ENCODE measurements at regions not wholly inside any gene's neighbourhood (a gene's known extent, or its start where the extent isn't known, plus 50 kb on each side); places are given as distances from the start of the nearest gene placed in this dataset.

DNA sequence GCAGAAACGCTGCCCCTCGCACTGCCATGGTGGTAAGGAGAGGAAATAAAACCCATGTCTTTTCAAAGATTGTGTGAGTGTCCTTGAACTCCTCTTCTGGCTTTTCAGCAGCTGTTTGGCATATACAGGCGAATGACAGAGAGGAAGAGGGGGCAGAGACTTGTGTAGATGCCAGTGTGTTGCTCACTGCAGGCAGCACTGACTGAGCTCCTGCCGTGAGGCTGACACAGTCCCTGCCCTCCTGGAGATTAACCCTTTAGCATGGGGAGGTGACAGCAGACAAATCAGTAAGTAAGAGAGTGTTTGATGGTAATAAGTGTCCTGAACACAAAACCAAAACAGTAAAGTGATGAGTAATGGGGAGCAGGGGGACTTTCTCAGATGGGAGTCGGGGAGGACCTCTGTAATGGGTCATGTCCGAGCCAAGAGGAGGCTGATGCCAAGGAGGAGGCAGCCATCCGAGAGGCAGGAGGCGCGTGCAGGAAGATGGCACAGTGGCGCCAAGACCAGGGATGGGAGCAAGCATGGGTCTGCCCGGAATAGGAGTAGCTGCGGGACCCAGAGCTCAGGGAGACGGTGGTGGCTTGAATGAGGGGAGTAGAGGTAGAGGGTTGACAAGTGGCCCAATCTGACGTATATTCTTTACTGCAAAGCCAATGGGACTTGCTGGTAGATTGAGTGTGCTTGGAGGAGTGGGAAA lies 182.2 kb downstream of the FOXO1 start:
- DNase-seq (no peak), ATAC-seq (no peak)
- H3K9me3 ChIP-seq (ENCODE audit: control insufficient read depth, low read length, poor library complexity, severe bottlenecking): no peaks in the 10 kb centered on the region
- Mint-ChIP-seq H3K36me3 (ENCODE audit: low read depth) (no peaks in the 10 kb centered on the region), H3K4me3 (peak overlapping the region; percentile 61), H3K27me3 (no peaks in the 10 kb centered on the region), H3K4me1 (peaks cover 45% of the 10 kb centered on the region), H3K27ac (peak overlapping the region; percentile 83)

DNA sequence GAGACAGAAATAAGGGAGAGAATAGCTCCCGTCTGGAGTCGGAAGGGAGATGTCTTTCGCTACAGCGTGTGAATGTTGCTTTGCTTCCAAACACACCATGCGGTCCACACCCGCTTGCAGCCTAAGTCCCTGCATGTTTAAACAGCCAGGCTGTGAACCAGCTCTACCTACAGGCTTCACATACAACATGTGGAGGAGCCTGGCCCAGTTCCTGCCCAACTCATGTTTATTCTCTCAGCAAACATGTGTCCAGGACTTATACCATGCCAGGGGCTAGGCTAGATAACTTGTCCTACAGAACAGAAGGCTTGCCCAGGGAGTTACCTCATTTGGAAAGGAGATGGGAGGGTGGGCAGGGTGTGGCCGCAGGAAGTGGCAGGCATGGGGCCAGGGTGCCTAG lies 181.5 kb downstream of the FOXO1 start:
- peak overlapping the region; percentile 83 for H3K27ac Mint-ChIP-seq
- no peaks in the 10 kb centered on the region for H3K36me3 Mint-ChIP-seq (ENCODE audit: low read depth)
- H3K27me3 Mint-ChIP-seq: no peaks in the 10 kb centered on the region
- H3K9me3 ChIP-seq (ENCODE audit: control insufficient read depth, low read length, poor library complexity, severe bottlenecking): no peaks in the 10 kb centered on the region
- DNase-seq (no peak), ATAC-seq (no peak)
- H3K4me3 Mint-ChIP-seq: peak overlapping the region; percentile 61
- peaks cover 53% of the 10 kb centered on the region for H3K4me1 Mint-ChIP-seq

DNA sequence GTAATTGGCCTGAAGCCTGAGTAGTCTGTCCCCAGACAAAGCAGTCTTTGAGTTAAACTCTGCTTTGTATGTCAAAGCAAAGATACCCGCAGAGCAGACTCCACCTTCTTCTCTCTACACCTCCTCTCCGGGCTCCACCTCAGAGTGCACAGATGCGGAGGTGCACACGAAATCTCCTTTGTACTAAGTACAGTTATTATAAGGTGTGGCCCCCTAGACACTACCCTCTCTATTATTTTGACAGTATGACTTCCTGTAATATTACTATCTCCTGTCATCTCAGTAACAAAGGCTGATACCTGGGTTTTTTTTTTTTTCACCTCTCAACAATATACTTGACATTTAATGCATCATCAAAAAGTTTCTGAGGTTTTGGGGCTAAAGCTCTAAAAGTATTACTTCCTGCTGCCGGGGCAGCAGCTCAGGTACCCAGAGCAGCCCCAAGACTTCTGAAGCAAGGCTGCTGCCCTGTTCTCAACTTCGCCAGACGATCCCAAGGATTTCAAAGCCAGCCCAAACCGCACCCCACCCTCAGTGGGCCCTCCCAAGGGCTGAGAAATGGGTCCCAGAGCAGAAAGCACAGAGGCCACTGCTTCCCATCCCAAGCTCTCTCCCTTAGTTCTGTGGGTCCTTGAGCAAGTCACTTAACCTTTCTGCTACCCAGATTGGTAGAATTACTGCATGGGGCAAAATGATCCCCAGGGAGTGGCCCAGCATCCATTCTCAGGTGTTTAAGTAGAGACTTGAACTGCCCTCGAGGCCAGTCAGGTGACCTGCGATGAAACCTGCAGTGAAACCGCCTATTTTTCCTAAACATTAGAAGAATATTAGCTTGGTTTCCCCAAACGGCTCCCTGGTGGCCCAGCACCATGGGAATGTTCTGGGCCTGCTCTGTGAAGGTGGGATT lies 180.6 kb downstream of the FOXO1 start:
- peak overlapping the region; percentile 78 for H3K4me3 Mint-ChIP-seq
- H3K9me3 ChIP-seq (ENCODE audit: control insufficient read depth, low read length, poor library complexity, severe bottlenecking): no peaks in the 10 kb centered on the region
- no peaks in the 10 kb centered on the region for H3K36me3 Mint-ChIP-seq (ENCODE audit: low read depth)
- H3K27me3 Mint-ChIP-seq: no peaks in the 10 kb centered on the region
- DNase-seq (peak; percentile 27 to 53 (median 52)), ATAC-seq (peak; percentile 95)
- H3K27ac Mint-ChIP-seq: peak overlapping the region; percentile 83
- H3K4me1 Mint-ChIP-seq: peaks cover 54% of the 10 kb centered on the region

DNA sequence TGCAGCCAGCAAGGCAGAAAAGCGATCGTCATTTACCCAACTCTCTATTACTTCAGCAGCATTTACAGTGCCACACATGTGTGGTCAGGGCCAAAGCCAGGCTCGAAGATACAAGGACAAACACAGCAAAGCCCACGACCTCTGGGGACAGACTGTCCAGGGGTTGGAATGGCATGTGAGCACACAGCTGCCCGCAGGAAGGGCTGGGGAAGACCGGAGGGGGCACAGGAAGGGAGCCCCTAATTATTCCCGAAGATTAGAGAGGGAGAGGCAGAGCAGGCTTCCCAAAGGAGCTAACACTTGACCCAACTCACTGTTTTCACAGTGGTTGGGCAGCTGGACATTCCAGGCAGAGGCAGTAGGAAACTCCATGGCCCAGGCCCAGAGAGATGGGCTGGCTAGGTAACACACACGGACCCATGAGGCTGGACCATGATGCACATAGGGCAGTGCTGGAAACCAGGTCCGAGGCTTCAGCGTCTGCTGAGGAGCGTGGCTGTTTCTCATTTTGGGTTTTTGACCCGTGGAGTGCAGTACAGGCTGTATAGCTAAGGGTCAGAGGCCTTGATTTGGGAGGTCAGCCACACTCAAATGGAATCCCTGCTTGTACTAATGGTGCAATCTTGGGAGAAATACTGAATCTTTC lies 179.8 kb downstream of the FOXO1 start:
- no peak for ATAC-seq
- Mint-ChIP-seq H3K27ac (peak overlapping the region; percentile 83), H3K4me1 (peaks cover 52% of the 10 kb centered on the region), H3K4me3 (no peak overlapping the region), H3K27me3 (no peaks in the 10 kb centered on the region), H3K36me3 (ENCODE audit: low read depth) (no peaks in the 10 kb centered on the region)
- DNase-seq: no peak
- H3K9me3 ChIP-seq (ENCODE audit: control insufficient read depth, low read length, poor library complexity, severe bottlenecking): no peaks in the 10 kb centered on the region

DNA sequence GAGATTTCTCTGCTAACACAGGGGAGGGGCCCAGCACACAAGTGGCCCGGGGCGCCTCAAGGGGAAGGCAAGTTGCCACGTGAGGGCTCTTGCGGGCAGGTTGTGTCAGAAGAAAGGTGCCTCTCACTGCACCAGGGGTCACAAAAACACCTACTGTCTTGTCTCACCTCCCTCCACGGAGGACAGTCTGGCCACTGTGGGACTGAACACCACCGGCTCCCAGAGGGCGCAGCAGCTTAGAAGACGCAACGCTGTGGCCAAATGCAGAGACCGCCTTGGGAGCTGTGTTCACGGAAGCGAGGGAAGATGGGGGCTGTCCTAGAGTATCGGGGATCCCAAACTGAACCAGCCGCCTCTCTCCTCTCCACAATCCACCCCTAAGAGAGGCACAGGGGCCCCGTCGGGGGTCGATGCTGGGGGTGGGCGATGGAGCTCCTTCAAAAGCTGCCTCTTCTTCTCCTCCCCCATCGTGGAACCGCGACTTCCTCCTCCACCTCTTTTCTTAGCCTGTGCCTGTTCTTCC lies 177.5 kb downstream of the FOXO1 start:
- H3K9me3 ChIP-seq (ENCODE audit: control insufficient read depth, low read length, poor library complexity, severe bottlenecking): no peaks in the 10 kb centered on the region
- Mint-ChIP-seq H3K27me3 (no peaks in the 10 kb centered on the region), H3K4me1 (peaks cover 52% of the 10 kb centered on the region), H3K27ac (peak overlapping the region; percentile 91), H3K4me3 (peak overlapping the region; percentile 73), H3K36me3 (ENCODE audit: low read depth) (no peaks in the 10 kb centered on the region)
- ATAC-seq: no peak
- DNase-seq: no peak

DNA sequence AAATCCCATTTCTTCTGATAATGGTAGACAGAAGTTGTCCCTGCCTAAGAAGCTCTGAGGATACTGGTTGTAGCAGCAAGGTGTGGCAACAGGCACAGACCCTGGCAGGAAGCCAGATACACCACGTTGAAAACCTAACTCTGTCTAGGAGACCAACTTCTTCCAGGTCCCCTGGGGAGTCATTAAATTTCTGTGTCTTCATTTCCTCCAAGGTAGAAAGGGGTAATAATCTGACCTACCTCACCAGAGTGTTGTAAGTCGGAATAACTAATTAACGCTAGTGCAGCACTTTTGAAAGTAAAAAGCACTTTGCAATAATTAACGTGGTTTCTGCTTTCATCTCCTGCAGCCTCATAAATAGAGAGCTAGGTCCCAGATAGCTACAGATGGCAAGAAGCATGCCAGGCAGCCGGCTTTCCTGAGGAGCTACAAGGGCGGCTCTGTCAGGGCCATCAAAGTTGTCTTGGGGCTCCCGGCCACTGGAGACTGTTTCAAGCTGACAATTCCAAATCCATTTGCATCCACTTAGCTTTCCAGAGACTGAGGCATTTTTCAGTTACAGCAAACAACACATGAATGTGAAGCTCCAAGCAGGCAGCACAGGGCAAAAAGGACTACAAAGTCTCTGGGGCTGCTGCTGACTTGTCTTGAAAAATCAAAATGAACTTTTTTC lies 176.2 kb downstream of the FOXO1 start:
- Mint-ChIP-seq H3K27ac (peak overlapping the region; percentile 91), H3K4me1 (peaks cover 52% of the 10 kb centered on the region), H3K36me3 (ENCODE audit: low read depth) (no peaks in the 10 kb centered on the region), H3K27me3 (no peaks in the 10 kb centered on the region), H3K4me3 (peak overlapping the region; percentile 73)
- ATAC-seq: no peak
- peak in 1 of 3 donors; percentile 33 for DNase-seq
- H3K9me3 ChIP-seq (ENCODE audit: control insufficient read depth, low read length, poor library complexity, severe bottlenecking): no peaks in the 10 kb centered on the region

DNA sequence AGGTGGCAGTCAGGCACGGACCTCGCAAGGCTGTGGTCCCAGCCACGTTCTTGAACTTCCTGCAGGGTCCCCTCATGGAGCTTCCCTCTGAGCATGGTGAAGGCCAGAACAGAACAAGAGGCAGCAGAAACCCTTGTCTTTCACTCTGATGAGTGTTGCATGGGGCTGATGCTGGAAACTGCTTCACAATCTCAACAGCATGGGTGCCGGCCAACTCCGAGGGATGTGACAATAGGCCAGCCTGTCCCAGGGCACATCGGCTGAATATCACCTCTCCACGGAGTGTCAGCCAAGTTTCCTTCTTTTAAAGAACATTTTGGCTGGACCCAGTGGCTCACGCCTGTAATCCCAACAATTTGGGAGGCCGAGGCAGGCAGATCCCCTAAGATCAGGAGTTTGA lies 173.9 kb downstream of the FOXO1 start:
- Mint-ChIP-seq H3K36me3 (ENCODE audit: low read depth) (no peaks in the 10 kb centered on the region), H3K27ac (peak overlapping the region; percentile 29), H3K4me1 (peaks cover 52% of the 10 kb centered on the region), H3K27me3 (no peaks in the 10 kb centered on the region), H3K4me3 (no peak overlapping the region)
- ATAC-seq (no peak), DNase-seq (no peak)
- no peaks in the 10 kb centered on the region for H3K9me3 ChIP-seq (ENCODE audit: control insufficient read depth, low read length, poor library complexity, severe bottlenecking)

DNA sequence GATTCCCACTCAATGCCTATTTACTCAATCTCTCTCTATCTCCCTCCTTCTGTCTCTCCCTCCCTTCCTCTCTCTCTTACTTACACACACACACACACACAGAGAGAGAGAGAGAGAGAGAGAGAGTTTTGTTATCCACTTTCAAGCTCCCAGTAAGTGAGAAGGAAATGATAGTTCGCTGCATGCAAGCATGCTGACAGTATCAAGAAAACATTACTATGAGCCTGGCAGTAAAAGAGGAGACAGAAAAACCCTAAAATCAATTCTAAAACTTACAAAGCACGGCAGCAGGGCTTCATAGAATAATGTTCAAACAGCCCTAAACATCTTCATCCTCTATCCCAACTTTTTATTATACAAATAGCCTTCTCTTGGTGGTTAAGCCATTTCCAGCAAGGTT lies 171.9 kb downstream of the FOXO1 start:
- H3K4me1 Mint-ChIP-seq: peaks cover 60% of the 10 kb centered on the region
- H3K27ac Mint-ChIP-seq: peak overlapping the region; percentile 96
- no peaks in the 10 kb centered on the region for H3K36me3 Mint-ChIP-seq (ENCODE audit: low read depth)
- no peaks in the 10 kb centered on the region for H3K27me3 Mint-ChIP-seq
- DNase-seq (no peak), ATAC-seq (peak; percentile 60)
- H3K9me3 ChIP-seq (ENCODE audit: control insufficient read depth, low read length, poor library complexity, severe bottlenecking): no peaks in the 10 kb centered on the region
- H3K4me3 Mint-ChIP-seq: peak overlapping the region; percentile 90

DNA sequence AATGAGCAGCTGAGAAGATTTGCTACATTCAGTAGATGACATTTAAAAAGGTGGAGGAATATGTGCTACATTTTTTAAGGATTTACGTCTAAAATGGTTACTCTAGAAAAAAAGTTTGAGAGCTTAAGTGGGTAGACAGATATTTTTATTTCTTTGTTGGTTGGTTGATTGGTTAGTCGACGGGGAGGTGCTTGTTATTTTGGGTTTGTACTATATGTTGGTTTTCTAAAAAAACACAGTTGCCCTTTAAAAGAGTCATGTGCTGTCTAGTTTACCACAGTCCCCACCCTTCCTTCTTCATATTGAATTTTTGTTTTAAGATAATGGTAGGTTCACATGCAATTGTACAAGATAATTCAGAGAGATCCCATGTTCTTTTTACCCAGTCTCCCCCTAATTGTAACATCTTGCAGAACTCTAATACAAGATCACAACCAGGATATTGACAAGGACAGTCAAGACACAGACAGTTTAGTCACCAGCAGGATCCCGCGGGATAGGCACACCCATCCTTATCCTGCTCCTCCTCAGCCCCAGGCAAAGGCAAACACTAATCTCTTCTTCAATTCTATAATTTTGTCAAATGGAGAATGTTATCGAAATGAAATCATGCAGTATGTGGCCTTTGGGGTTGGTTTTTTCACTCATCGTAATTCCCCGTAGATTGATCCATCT lies 171.4 kb downstream of the FOXO1 start:
- ATAC-seq: peak; percentile 87
- peaks cover 54% of the 10 kb centered on the region for H3K4me1 Mint-ChIP-seq

DNA sequence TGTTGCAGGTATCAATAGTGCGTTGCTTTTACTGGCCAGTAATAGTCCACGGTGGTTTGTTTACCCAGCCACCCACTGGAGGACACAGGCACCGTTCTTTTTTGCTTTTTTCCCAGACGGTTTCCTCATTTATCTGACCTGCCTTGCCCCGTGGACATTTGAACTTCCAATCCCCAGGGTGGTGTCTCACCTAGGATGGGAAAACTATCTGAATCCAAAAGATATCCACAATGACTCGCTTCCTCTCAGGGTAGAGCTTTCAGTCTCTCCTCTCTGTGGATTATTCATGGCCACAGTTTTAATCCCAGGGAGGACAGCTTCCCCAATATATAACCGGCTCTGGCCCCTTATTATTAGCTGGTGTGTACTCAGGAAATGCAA lies 170.8 kb downstream of the FOXO1 start:
- Mint-ChIP-seq H3K4me3 (peak overlapping the region; percentile 90), H3K27me3 (no peaks in the 10 kb centered on the region), H3K4me1 (peaks cover 51% of the 10 kb centered on the region), H3K27ac (peak overlapping the region; percentile 96), H3K36me3 (ENCODE audit: low read depth) (no peaks in the 10 kb centered on the region)
- DNase-seq: no peak
- no peaks in the 10 kb centered on the region for H3K9me3 ChIP-seq (ENCODE audit: control insufficient read depth, low read length, poor library complexity, severe bottlenecking)
- no peak for ATAC-seq

More for the DNA sequence above, 171.4 kb downstream of the FOXO1 start:
- no peaks in the 10 kb centered on the region for H3K36me3 Mint-ChIP-seq (ENCODE audit: low read depth)
- H3K27ac Mint-ChIP-seq: peak overlapping the region; percentile 96
- DNase-seq: no peak
- peak overlapping the region; percentile 90 for H3K4me3 Mint-ChIP-seq
- H3K27me3 Mint-ChIP-seq: no peaks in the 10 kb centered on the region
- H3K9me3 ChIP-seq (ENCODE audit: control insufficient read depth, low read length, poor library complexity, severe bottlenecking): no peaks in the 10 kb centered on the region

DNA sequence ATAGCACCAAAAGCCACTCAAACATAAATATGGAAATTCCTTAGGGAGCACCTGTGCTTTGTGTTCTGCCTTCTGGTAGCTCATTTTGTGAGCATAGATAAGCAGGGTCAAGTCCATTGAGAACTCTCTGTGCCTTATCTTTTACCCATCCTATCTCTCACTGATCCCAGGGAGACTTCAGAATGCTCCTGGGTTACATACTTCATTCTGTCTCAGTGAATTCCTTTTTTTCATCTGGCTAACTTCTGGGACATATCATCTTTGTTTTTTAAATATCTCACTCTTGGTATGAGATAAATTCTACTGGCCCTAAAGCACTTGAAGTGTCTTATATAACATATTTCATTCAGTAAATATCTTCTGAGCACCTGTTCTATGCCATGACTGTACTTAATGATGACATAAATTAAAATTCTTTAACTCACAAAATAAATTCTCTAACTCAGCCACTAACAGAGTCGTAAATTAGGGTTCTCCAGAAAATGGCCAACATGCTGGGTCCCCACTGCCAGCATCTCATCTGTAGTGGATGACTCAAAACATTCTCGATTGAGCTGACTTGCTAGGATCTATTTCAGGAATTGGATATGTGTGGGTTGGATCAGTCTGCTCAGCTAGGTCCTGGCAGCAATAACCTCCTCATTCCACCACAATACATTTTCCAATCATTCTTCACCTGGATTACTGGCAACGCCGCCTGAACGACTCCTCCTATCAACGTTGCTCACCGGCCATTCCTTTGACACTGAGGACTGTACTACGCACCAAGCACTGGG lies 170.2 kb downstream of the FOXO1 start:
- no peak for ATAC-seq
- H3K9me3 ChIP-seq (ENCODE audit: control insufficient read depth, low read length, poor library complexity, severe bottlenecking): no peaks in the 10 kb centered on the region
- DNase-seq: no peak
- no peak overlapping the region for H3K4me3 Mint-ChIP-seq
- no peaks in the 10 kb centered on the region for H3K27me3 Mint-ChIP-seq
- peak overlapping the region; percentile 96 for H3K27ac Mint-ChIP-seq
- peaks cover 53% of the 10 kb centered on the region for H3K4me1 Mint-ChIP-seq
- no peaks in the 10 kb centered on the region for H3K36me3 Mint-ChIP-seq (ENCODE audit: low read depth)

DNA sequence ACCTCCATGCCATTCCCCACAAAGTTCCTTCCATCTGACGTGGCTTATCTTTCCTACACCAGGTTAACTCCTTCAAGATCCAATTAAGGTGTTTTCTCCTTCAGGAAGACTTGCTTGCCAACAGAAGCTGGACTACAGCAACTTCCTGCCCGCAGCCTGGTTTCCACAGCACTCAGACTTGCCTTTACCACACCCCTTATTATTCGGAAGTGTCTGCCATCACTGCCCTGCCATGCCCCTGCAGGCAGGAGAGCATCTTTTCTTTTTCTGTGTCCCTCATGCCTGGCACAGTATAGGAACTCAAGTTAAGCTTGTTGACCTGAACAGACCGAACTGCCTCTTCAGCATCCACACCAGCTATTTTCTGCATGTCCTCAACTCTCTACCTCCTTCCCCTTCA lies 168.0 kb downstream of the FOXO1 start:
- H3K36me3 Mint-ChIP-seq (ENCODE audit: low read depth): no peaks in the 10 kb centered on the region
- peak overlapping the region; percentile 16 for H3K27ac Mint-ChIP-seq
- H3K4me3 Mint-ChIP-seq: no peak overlapping the region
- no peaks in the 10 kb centered on the region for H3K9me3 ChIP-seq (ENCODE audit: control insufficient read depth, low read length, poor library complexity, severe bottlenecking)
- H3K27me3 Mint-ChIP-seq: no peaks in the 10 kb centered on the region
- no peak for ATAC-seq
- DNase-seq: no peak
- peaks cover 44% of the 10 kb centered on the region for H3K4me1 Mint-ChIP-seq
